Nucleus accumbens (tissue), 56 donors: ENCODE measurements at regions not wholly inside any gene's neighbourhood (a gene's known extent, or its start where the extent isn't known, plus 50 kb on each side); places are given as distances from the start of the nearest gene placed in this dataset.
A peak's percentile ranks its signal among the peaks of the same experiment; 100 is the strongest.

Source experiments
- DNase-seq, 56 donors: peaks; one replicate each; lab custom pipeline; 2025; lab: John Stamatoyannopoulos, UW

DNA sequence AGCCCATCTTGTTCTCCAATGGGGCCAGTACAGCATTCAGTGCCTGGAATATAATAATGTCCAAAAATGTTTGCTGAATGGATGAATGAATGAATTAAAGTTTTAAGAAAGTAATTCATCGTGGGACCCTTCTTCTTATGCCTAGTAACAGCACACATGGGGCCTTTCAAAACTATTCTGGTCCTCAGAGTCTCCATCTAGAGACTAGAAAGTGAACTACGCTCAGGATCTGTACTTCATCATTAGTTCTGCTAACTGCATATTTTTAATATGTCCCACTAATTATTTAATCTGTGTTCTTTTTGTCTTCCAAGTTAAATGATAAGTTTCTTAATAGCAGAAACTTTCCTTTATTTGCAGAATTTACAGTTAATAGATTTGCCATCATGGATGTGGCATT is 172.5 kb downstream of the SMAD2 start:
- DNase-seq = no peak

GRCh38 chr18:47756364-47757016 is 174.0 kb downstream of the SMAD2 start:
- peak in 34 of 56 donors; percentile 4 to 66 (median 22) for DNase-seq

DNA sequence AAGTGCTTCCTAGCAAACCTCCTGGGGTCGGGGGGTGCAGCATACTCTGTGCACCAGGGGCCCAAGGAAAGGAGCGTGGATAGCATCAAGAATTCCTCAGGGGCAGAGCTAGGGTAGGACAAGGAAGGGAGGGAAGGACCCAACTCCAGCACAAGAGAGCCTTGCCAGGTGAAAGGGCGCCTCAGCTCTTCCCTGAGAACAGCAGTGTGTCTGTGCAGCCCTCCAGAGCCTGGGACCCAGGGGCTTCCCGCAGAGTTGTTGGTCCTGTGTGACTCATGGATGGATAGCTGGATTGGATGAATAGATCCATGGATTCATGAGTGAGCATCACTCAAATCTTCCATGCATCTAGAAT is 175.4 kb downstream of the SMAD2 start:
- no peak for DNase-seq

- DNase-seq = peak in 5 of 56 donors; percentile 2 to 33 (median 13)
Observed at GRCh38 chr18:47754311-47755101, 176.0 kb downstream of the SMAD2 start.

GRCh38 chr18:47752796-47753645 is 177.4 kb downstream of the SMAD2 start:
- DNase-seq = no peak

GRCh38 chr18:47750889-47751423 is 179.5 kb downstream of the SMAD2 start:
- no peak for DNase-seq

GRCh38 chr18:47749600-47749973 is 180.9 kb downstream of the SMAD2 start:
- DNase-seq = no peak

DNA sequence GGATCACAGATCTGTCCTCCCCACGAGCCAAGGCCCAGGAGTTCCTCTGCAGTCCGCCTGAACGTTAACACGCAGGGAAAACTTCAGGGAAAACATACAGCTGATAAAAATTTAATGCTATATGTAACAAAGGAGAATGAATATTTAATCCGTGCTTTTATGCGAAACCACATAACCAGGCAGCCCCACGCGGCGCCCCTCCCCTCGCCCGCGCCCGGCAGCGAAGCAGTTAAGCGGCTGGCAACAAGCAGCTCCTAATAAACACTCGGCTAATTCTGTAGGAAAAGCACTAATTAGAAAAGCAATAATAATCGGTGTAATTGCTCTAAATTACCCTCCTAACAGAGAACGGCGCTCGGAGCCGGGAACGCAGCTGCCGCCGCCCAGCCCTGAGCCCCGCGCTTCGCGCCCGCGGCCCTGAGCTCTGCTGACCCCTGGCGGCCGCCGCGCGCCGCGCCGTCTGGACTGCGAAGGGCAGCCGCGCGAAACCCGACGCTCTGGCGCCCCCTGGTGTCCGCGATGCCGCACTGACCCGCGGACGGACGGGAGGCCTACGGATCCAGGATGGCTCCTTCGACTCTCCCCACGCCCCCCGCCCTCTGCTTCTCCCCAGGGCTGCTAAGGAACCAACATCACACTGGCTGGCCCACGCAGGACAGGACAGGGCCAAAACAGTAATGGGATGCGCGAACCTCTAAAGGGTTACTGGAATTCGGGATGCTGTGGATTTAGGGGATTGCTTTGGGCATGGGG is 181.4 kb downstream of the SMAD2 start:
- peak in 45 of 56 donors; percentile 6 to 88 (median 56) for DNase-seq

GRCh38 chr18:47748093-47748796 is 182.2 kb downstream of the SMAD2 start:
- no peak for DNase-seq

- DNase-seq = no peak
Observed at GRCh38 chr18:47747260-47747795, 183.1 kb downstream of the SMAD2 start.

- no peak for DNase-seq
Observed at GRCh38 chr18:47746615-47747014, 183.8 kb downstream of the SMAD2 start.

- DNase-seq = no peak
Observed at GRCh38 chr18:47745227-47745626, 185.2 kb downstream of the SMAD2 start.

GRCh38 chr18:47737956-47738355 is 192.5 kb downstream of the SMAD2 start:
- DNase-seq = no peak

DNA sequence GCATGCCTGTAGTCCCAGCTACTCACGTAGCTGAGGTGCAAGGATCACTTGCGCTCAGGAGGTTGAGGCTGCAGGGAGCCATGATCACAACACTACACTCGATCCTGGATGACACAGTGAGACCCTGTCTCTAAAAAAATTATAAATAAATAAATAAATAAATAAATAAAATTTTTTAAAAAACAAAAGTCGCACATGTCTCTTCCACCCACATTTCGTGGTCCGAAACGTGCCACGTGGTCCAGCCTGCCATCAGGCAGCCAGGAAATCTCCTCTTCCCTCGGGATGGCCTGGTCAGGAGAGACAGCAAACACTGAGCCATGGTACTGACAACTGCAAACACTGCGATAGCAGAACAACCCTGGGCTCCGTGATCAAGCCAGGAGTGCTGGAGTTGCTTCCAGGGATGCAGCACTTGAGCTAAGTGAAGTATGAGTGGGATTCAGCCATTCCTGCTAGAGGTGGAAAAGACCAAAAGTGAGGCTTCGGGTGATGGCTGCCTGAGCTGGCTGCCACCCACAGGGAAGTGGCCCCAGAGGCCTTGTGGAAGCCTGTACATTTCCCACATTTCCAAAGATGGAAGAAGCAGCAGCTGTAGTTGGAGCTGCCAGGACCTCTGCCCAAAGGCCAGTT is 193.1 kb downstream of the SMAD2 start:
- DNase-seq = no peak

DNA sequence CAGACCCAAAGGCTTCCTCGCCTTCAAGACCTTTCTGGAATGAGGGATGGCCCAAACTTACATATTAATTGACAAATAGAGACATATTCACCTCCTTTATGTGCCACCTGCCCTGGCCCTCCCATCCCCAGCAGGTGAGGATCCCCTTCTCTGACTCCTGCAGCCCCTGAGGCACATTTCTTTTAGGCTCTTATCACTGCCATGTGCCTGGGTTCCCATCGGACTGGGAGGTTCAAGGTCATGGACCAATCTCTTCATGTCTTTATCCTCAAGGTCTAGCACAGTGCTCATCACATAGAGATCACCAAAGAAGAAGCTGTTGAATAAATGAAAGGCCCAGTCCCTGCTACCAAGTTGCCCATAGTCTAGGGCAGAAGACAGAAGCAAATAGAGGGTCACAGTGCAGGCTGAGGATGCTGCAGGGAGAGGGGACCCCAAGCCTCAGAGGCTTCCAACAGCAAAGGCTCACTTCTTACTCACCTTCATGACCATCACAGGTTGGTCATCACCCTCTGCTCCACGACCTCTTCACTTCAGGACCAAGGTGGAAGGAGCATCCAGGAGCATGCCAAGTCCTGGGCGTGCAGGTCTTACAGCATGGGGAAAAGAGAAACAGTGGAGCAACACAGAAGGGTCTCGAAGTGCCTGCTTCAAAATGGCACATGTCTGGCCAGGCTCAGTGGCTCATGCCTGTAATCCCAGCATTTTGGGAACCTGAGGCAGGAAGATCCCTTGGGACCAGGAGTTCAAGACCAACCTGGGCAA is 193.9 kb downstream of the SMAD2 start:
- DNase-seq = no peak

- no peak for DNase-seq
Observed at GRCh38 chr18:47735041-47735702, 195.3 kb downstream of the SMAD2 start.

DNA sequence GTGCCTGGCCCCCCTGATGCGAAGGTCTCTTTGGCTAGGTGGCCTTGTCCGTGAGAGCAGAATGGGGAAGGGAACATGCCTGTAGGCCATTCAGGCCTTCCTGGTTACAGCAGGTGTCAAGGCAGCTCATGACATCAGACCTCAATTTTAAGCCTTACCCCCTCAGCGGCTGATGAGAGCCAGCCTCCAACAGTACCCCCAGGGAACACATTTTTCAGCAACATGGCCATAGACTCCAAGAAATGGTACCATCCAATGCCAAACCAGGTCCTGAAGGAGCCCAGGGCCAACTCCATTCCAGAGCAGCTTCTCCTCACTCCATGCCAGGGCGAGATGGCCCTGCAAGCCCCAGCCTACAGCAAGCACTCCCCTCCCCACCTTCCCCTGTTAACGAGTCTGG is 199.2 kb downstream of the SMAD2 start:
- DNase-seq = no peak

- no peak for DNase-seq
Observed at GRCh38 chr18:47730795-47731194, 199.7 kb downstream of the SMAD2 start.
